GM12878 (cell line): ENCODE measurements at regions not wholly inside any gene's neighbourhood (a gene's known extent, or its start where the extent isn't known, plus 50 kb on each side); places are given as distances from the start of the nearest gene placed in this dataset.

Experiments
- ATAC-seq: fragments of 200-7000 bp; cut with Tn5 transposase; 3 replicates; pipeline ENCODE4 v1.9.1; 2020; ENCODE audit warnings: mild to moderate bottlenecking, moderate library complexity
- BruUV-seq: library from RNA; stranded (reverse); fragments of 400-500 nt; replicated peaks from 2 replicates; lab custom pipeline; 2021; lab: Mats Ljungman, UMichigan
- CTCF ChIA-PET: fragments of 300-600 bp; sonication (Branson Sonifier 250); formaldehyde crosslinking; extraction: SDS; loops from one replicate; lab custom pipeline; 2021; ENCODE audit warnings: inconsistent platforms; lab: Yijun Ruan, JAX
- POLR2A ChIA-PET: fragments of 350-600 bp; formaldehyde crosslinking; extraction: SDS; loops from one replicate; lab custom pipeline; 2021; ENCODE audit warnings: inconsistent platforms; lab: Charles Lee
- RAD21 ChIA-PET: fragments of 300-600 bp; sonication (Branson Sonifier 250); formaldehyde crosslinking; loops from one replicate; lab custom pipeline; 2023; ENCODE audit warnings: antibody characterized with exemption; ENCODE audit not compliant: unreplicated experiment; lab: Charles Lee
- SMC1A ChIA-PET: fragments of 300-600 bp; sonication (Branson Sonifier 250); formaldehyde crosslinking; loops from one replicate; lab custom pipeline; 2023; ENCODE audit not compliant: unreplicated experiment, uncharacterized antibody; lab: Charles Lee
- DNase-seq: peaks from one replicate; pipeline ENCODE4 v3.0.0-alpha.2; 2011; ENCODE audit warnings: low read depth, low spot score
- FAIRE-seq: peaks from 3 replicates; lab custom pipeline; 2011; peaks lifted over from hg19 to GRCh38; lab: Jason Lieb, UNC
- H2AFZ ChIP-seq: 2 replicates; pipeline ENCODE4 v1.6.0; 2011; ENCODE audit warnings: low read depth, low read length, control low read depth; ENCODE audit not compliant: control insufficient read depth
- H3K27ac ChIP-seq: 2 replicates; pipeline ENCODE4 v1.5.1; 2011; ENCODE audit warnings: control low read depth; ENCODE audit not compliant: control insufficient read depth, insufficient read depth
- H3K27me3 ChIP-seq, 2 experiments: replicated peaks in 1 of 2; 2 replicates each; pipeline versions ENCODE4 v1.6.0 to v1.6.1; 2011; ENCODE audit warnings: low read length in 1 of 2; ENCODE audit not compliant: control insufficient read depth in 2 of 2, insufficient read depth in 2 of 2
- H3K36me3 ChIP-seq, 2 experiments: 2 replicates each; pipeline ENCODE4 v1.5.1; 2011; ENCODE audit warnings: low read length in 1 of 2; ENCODE audit not compliant: control insufficient read depth in 2 of 2, insufficient read depth in 2 of 2
- H3K4me1 ChIP-seq: 2 replicates; pipeline ENCODE4 v1.6.1; 2011; ENCODE audit warnings: mild to moderate bottlenecking, low read length, moderate library complexity, mixed read lengths; ENCODE audit not compliant: control insufficient read depth, insufficient read depth
- H3K4me2 ChIP-seq: 2 replicates; pipeline ENCODE4 v1.6.0; 2011; ENCODE audit warnings: control low read depth; ENCODE audit not compliant: control insufficient read depth, insufficient read depth
- H3K4me3 ChIP-seq: fragments of 200-600 bp; sonication (generic); 2 replicates; pipeline ENCODE4 v1.5.1; 2016
- H3K79me2 ChIP-seq: 2 replicates; pipeline ENCODE4 v1.6.0; 2011; ENCODE audit warnings: low read length; ENCODE audit not compliant: control insufficient read depth, insufficient read depth
- H3K9ac ChIP-seq: 2 replicates; pipeline ENCODE4 v1.8.0; 2011; ENCODE audit warnings: low read length, control low read depth, mixed read lengths; ENCODE audit not compliant: control insufficient read depth, insufficient read depth
- H3K9me3 ChIP-seq: replicated peaks from 3 replicates; pipeline ENCODE4 v1.5.1; 2011; ENCODE audit warnings: mild to moderate bottlenecking, low read length; ENCODE audit not compliant: control insufficient read depth, insufficient read depth
- H4K20me1 ChIP-seq: 2 replicates; pipeline ENCODE4 v1.6.0; 2011; ENCODE audit not compliant: control insufficient read depth, insufficient read depth
- BCL11A ChIP-seq: IDR thresholded peaks from 2 replicates; pipeline ENCODE4 v1.6.1; 2011; ENCODE audit warnings: low read depth, low read length
- BHLHE40 ChIP-seq, 2 experiments: fragments of 450-650 bp in 1 of 2; IDR thresholded peaks; 2 replicates each; pipeline ENCODE4 v1.6.1; 2011 to 2017; ENCODE audit warnings: low read depth in 2 of 2, borderline replicate concordance in 1 of 2, improper control_type of control experiment in 1 of 2, low read length in 1 of 2, mild to moderate bottlenecking in 1 of 2
- CBX5 ChIP-seq: sonication (generic); IDR thresholded peaks from 2 replicates; pipeline ENCODE4 v1.6.1; 2016; ENCODE audit warnings: low read depth, moderate library complexity, mild to moderate bottlenecking, inconsistent platforms
- CEBPB ChIP-seq, 2 experiments: fragments of 150-350 bp in 1 of 2; IDR thresholded peaks; 2 replicates each; pipeline ENCODE4 v1.6.1; 2012 to 2014; ENCODE audit warnings: low read depth in 2 of 2, low read length in 2 of 2, borderline replicate concordance in 1 of 2, inconsistent platforms in 1 of 2
- CREB1 ChIP-seq: IDR thresholded peaks from 2 replicates; pipeline ENCODE4 v1.6.1; 2012; ENCODE audit warnings: low read depth, mild to moderate bottlenecking, inconsistent platforms
- MXI1 ChIP-seq: fragments of 150-350 bp; IDR thresholded peaks from 2 replicates; pipeline ENCODE4 v1.6.1; 2011; ENCODE audit warnings: low read depth, mild to moderate bottlenecking, inconsistent platforms, low read length, improper control_type of control experiment
- NBN ChIP-seq: fragments of 450-650 bp; IDR thresholded peaks from 2 replicates; pipeline ENCODE4 v1.6.1; 2016
- PML ChIP-seq: IDR thresholded peaks from 2 replicates; pipeline ENCODE4 v1.6.1; 2012; ENCODE audit warnings: low read length, inconsistent platforms
- SIN3A ChIP-seq: IDR thresholded peaks from 2 replicates; pipeline ENCODE4 v1.6.1; 2012; ENCODE audit warnings: low read depth, low read length, improper control_type of control experiment
- SMARCA5 ChIP-seq: fragments of 450-650 bp; IDR thresholded peaks from 2 replicates; pipeline ENCODE4 v1.6.1; 2017; ENCODE audit warnings: mild to moderate bottlenecking
- SPI1 ChIP-seq: IDR thresholded peaks from 2 replicates; pipeline ENCODE4 v1.6.1; 2011; ENCODE audit warnings: low read depth, mild to moderate bottlenecking, low read length, moderate library complexity, borderline replicate concordance; ENCODE audit not compliant: insufficient read depth
- SRF ChIP-seq, 2 experiments: IDR thresholded peaks; 2 replicates each; pipeline ENCODE4 v1.6.1; 2011; ENCODE audit warnings: low read depth in 2 of 2, low read length in 2 of 2, mild to moderate bottlenecking in 1 of 2, moderate library complexity in 1 of 2
- WGBS: methylation state at CpG from one replicate; pipeline ENCODE4 v1.1.6; 2016; ENCODE audit warnings: low lambda C conversion rate; ENCODE audit not compliant: insufficient replicate concordance, insufficient coverage; ENCODE audit errors: missing lambda C conversion rate; 5-methylcytosine and 5-hydroxymethylcytosine counted together
- in situ Hi-C: fragments of 300-500 bp; cut with MboI; formaldehyde crosslinking; loops from 9 replicates; pipeline ENCODE4 v1.14.3; 2018; ENCODE audit warnings: mixed read lengths
- intact Hi-C: fragments of 100-400 bp; cut with micrococcal nuclease; formaldehyde crosslinking; loops from one replicate; pipeline ENCODE4 v1.14.2; 2022; ENCODE audit not compliant: unreplicated experiment
- TF ChIP-seq, protein P1 (sequence below): fragments of 450-650 bp; IDR thresholded peaks from 2 replicates; pipeline ENCODE4 v1.6.1; 2016; ENCODE audit warnings: mild to moderate bottlenecking
- TF ChIP-seq, protein P2 (sequence below): fragments of 450-650 bp; IDR thresholded peaks from 2 replicates; pipeline ENCODE4 v1.6.1; 2018; ENCODE audit warnings: mild to moderate bottlenecking, low read depth, moderate library complexity; ENCODE audit not compliant: partially characterized antibody
- TF ChIP-seq, protein P3 (sequence below): fragments of 450-650 bp; IDR thresholded peaks from 2 replicates; pipeline ENCODE4 v1.6.1; 2016; ENCODE audit warnings: mild to moderate bottlenecking, moderate library complexity, borderline replicate concordance

DNA sequence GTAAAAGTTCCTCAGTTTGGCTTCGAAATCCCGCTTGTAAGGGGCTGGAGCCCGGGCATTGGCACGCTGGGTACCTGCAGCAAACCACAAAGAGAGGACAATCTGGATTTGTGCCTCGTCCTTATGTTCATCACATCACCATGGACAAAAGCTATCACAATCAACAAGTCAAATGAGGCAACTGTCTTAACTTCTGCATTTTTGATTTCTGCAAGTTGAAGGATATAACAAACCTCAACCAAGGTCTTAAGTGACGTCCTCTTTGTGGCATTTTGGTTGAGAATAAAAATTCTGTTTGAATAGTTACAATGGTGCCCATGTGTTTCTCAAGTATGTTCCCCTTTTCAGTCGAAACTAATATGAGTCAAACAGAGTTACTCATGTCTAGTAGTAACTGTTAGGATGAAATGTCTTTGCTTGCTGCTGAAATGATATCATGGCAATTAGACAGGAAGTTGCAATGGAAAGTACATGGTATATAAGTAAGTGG lies 70.8 kb upstream of the STK17B start:
- FAIRE-seq (peak; percentile 68), DNase-seq (peak; percentile 94), ATAC-seq (peak; percentile 85)
- 13% methylated on average over 7 of the region's 7 CpGs for WGBS
- no TSS peak for BruUV-seq
- SMC1A ChIA-PET = interaction anchor here (0.7 to 12.1 kb wide), 32 partner anchors 9 to 212 kb away, joined by 3 to 143 read pairs (median 5); partner anchors contain the start of gene STK17B
- Histone ChIP-seq H3K36me3 (peaks cover 0 to 5% of the 10 kb centered on the region in 2 experiments; a peak in 1 of 4 replicates), H3K9ac (no peak overlapping the region), H3K4me1 (peaks cover 36% of the 10 kb centered on the region), H2AFZ (no peak overlapping the region), H3K79me2 (no peaks in the 10 kb centered on the region), H3K27ac (peak overlapping the region; percentile 84), H3K9me3 (no peaks in the 10 kb centered on the region; the same call in 2 of the 3 replicates), H3K27me3 (no peaks in the 10 kb centered on the region), H4K20me1 (no peaks in the 10 kb centered on the region), H3K4me3 (no peak overlapping the region), H3K4me2 (peak overlapping the region; percentile 62; the same call in 1 of the 2 replicates)
- in situ Hi-C loops (no loop called here), intact Hi-C loops (loop anchor here (1.0 to 10.0 kb wide), 4 partner anchors 21 to 707 kb away; partner anchors contain the start of gene SLC39A10)
- POLR2A ChIA-PET = interaction anchor here (1.0 to 4.2 kb wide), 10 partner anchors 8 to 164 kb away, joined by 4 to 20 read pairs (median 6); no protein-coding TSS in a partner anchor
- CTCF ChIA-PET = interaction anchor here (0.6 to 4.7 kb wide), 19 partner anchors 8 to 214 kb away, joined by 3 to 45 read pairs (median 5); no protein-coding TSS in a partner anchor
- RAD21 ChIA-PET = interaction anchor here (0.7 to 9.0 kb wide), 22 partner anchors 8 to 190 kb away, joined by 3 to 102 read pairs (median 7); partner anchors contain the start of gene DNAH7
- TF ChIP-seq NBN = peak; percentile 90
- TF ChIP-seq, protein P1, sequence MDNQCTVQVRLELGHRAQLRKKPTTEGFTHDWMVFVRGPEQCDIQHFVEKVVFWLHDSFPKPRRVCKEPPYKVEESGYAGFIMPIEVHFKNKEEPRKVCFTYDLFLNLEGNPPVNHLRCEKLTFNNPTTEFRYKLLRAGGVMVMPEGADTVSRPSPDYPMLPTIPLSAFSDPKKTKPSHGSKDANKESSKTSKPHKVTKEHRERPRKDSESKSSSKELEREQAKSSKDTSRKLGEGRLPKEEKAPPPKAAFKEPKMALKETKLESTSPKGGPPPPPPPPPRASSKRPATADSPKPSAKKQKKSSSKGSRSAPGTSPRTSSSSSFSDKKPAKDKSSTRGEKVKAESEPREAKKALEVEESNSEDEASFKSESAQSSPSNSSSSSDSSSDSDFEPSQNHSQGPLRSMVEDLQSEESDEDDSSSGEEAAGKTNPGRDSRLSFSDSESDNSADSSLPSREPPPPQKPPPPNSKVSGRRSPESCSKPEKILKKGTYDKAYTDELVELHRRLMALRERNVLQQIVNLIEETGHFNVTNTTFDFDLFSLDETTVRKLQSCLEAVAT = peak; percentile 90
- peak; percentile 67; the same call in 1 of the 2 replicates for TF ChIP-seq SMARCA5
- TF ChIP-seq PML = peak; percentile 81
- TF ChIP-seq, protein P2, sequence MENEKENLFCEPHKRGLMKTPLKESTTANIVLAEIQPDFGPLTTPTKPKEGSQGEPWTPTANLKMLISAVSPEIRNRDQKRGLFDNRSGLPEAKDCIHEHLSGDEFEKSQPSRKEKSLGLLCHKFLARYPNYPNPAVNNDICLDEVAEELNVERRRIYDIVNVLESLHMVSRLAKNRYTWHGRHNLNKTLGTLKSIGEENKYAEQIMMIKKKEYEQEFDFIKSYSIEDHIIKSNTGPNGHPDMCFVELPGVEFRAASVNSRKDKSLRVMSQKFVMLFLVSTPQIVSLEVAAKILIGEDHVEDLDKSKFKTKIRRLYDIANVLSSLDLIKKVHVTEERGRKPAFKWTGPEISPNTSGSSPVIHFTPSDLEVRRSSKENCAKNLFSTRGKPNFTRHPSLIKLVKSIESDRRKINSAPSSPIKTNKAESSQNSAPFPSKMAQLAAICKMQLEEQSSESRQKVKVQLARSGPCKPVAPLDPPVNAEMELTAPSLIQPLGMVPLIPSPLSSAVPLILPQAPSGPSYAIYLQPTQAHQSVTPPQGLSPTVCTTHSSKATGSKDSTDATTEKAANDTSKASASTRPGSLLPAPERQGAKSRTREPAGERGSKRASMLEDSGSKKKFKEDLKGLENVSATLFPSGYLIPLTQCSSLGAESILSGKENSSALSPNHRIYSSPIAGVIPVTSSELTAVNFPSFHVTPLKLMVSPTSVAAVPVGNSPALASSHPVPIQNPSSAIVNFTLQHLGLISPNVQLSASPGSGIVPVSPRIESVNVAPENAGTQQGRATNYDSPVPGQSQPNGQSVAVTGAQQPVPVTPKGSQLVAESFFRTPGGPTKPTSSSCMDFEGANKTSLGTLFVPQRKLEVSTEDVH = no peak
- TF ChIP-seq MXI1 = peak; percentile 32; the same call in 1 of the 2 replicates
- TF ChIP-seq, protein P3, sequence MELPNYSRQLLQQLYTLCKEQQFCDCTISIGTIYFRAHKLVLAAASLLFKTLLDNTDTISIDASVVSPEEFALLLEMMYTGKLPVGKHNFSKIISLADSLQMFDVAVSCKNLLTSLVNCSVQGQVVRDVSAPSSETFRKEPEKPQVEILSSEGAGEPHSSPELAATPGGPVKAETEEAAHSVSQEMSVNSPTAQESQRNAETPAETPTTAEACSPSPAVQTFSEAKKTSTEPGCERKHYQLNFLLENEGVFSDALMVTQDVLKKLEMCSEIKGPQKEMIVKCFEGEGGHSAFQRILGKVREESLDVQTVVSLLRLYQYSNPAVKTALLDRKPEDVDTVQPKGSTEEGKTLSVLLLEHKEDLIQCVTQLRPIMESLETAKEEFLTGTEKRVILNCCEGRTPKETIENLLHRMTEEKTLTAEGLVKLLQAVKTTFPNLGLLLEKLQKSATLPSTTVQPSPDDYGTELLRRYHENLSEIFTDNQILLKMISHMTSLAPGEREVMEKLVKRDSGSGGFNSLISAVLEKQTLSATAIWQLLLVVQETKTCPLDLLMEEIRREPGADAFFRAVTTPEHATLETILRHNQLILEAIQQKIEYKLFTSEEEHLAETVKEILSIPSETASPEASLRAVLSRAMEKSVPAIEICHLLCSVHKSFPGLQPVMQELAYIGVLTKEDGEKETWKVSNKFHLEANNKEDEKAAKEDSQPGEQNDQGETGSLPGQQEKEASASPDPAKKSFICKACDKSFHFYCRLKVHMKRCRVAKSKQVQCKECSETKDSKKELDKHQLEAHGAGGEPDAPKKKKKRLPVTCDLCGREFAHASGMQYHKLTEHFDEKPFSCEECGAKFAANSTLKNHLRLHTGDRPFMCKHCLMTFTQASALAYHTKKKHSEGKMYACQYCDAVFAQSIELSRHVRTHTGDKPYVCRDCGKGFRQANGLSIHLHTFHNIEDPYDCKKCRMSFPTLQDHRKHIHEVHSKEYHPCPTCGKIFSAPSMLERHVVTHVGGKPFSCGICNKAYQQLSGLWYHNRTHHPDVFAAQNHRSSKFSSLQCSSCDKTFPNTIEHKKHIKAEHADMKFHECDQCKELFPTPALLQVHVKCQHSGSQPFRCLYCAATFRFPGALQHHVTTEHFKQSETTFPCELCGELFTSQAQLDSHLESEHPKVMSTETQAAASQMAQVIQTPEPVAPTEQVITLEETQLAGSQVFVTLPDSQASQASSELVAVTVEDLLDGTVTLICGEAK = no peak
- TF ChIP-seq CBX5 = peak; percentile 75; the same call in 1 of the 2 replicates
- peak; percentile 48 for TF ChIP-seq CREB1
- peak; percentile 52; the same call in 1 of the 2 replicates for TF ChIP-seq BCL11A
- TF ChIP-seq BHLHE40 (IDR thresholded peaks at IDR 0.05; ENCODE audit: borderline replicate concordance in 1 of 2, low read depth in 2 of 2, low read length in 1 of 2) = peak in 1 of 2 experiments; percentile 52; a peak in 1 of 4 replicates
- no peak for TF ChIP-seq SRF (IDR thresholded peaks at IDR 0.05; ENCODE audit: low read depth in 2 of 2, low read length in 2 of 2)
- peak; percentile 33; the same call in 1 of the 2 replicates for TF ChIP-seq SPI1
- peak in 1 of 2 experiments; percentile 45; a peak in 1 of 4 replicates for TF ChIP-seq CEBPB (IDR thresholded peaks at IDR 0.05; ENCODE audit: borderline replicate concordance in 1 of 2, low read depth in 2 of 2, low read length in 2 of 2)
- TF ChIP-seq SIN3A = no peak
